OCI-LY1 (cell line): ENCODE measurements at regions not wholly inside any gene's neighbourhood (a gene's known extent, or its start where the extent isn't known, plus 50 kb on each side); places are given as distances from the start of the nearest gene placed in this dataset.
"Not testable (repeated sequence)": the region's sequence is repeated elsewhere in the genome, so short reads cannot be mapped to it uniquely, and the experiment has no call there.

ENCODE experiments used
- H2AFZ ChIP-seq: fragments of 200-600 bp; sonication (generic), shearing (Covaris generic); 2 replicates; pipeline ENCODE4 v1.6.0; 2014; ENCODE audit warnings: antibody characterized with exemption, mild to moderate bottlenecking, low read length
- H3F3A ChIP-seq: fragments of 200-600 bp; sonication (generic), shearing (Covaris generic); 2 replicates; pipeline ENCODE4 v1.6.0; 2014; ENCODE audit warnings: mild to moderate bottlenecking, antibody characterized with exemption, low read length, moderate library complexity; ENCODE audit not compliant: insufficient read depth
- H3K27ac ChIP-seq: fragments of 200-600 bp; sonication (generic); 2 replicates; pipeline ENCODE4 v1.5.1; 2014; ENCODE audit warnings: low read length, mixed run types, mild to moderate bottlenecking, low read depth; ENCODE audit not compliant: poor library complexity, severe bottlenecking
- H3K27me3 ChIP-seq: fragments of 200-600 bp; sonication (generic); 2 replicates; pipeline ENCODE4 v1.6.0; 2014; ENCODE audit warnings: antibody characterized with exemption, mild to moderate bottlenecking, low read length, moderate library complexity; ENCODE audit not compliant: insufficient read depth
- H3K36me3 ChIP-seq: fragments of 200-600 bp; sonication (generic); 2 replicates; pipeline ENCODE4 v1.6.1; 2014; ENCODE audit warnings: mild to moderate bottlenecking, antibody characterized with exemption, low read length, moderate library complexity, mixed read lengths; ENCODE audit not compliant: insufficient read depth
- H3K4me1 ChIP-seq: fragments of 200-600 bp; sonication (generic); 2 replicates; pipeline ENCODE4 v1.5.1; 2014; ENCODE audit warnings: mild to moderate bottlenecking, low read length, moderate library complexity; ENCODE audit not compliant: insufficient read depth, severe bottlenecking
- H3K4me2 ChIP-seq: fragments of 200-600 bp; sonication (generic), shearing (Covaris generic); 2 replicates; pipeline ENCODE4 v1.6.1; 2014; ENCODE audit warnings: low read length
- H3K4me3 ChIP-seq: fragments of 200-600 bp; sonication (generic); 2 replicates; pipeline ENCODE4 v1.5.1; 2014; ENCODE audit warnings: low read length, low read depth, mild to moderate bottlenecking, mixed read lengths; ENCODE audit not compliant: poor library complexity, severe bottlenecking
- H3K79me2 ChIP-seq: fragments of 200-600 bp; shearing (Covaris generic); 2 replicates; pipeline ENCODE4 v1.6.1; 2016; ENCODE audit warnings: mixed run types, low read length, mixed read lengths; ENCODE audit not compliant: insufficient read depth
- H3K9ac ChIP-seq: fragments of 200-600 bp; sonication (generic), shearing (Covaris generic); 2 replicates; pipeline ENCODE4 v1.6.1; 2014; ENCODE audit warnings: mild to moderate bottlenecking, low read length, mixed read lengths
- H3K9me2 ChIP-seq: fragments of 200-600 bp; sonication (generic), shearing (Covaris generic); 2 replicates; pipeline ENCODE4 v1.6.1; 2014; ENCODE audit warnings: low read depth, mild to moderate bottlenecking, low read length, mixed read lengths
- H3K9me3 ChIP-seq: fragments of 200-600 bp; shearing (Covaris generic); 2 replicates; pipeline ENCODE4 v1.6.1; 2014; ENCODE audit warnings: low read length, mixed read lengths
- H4K20me1 ChIP-seq: fragments of 200-600 bp; sonication (generic), shearing (Covaris generic); 2 replicates; pipeline ENCODE4 v1.6.0; 2016; ENCODE audit warnings: mild to moderate bottlenecking, low read length; ENCODE audit not compliant: insufficient read depth
- CTCF ChIP-seq: fragments of 200-600 bp; sonication (generic), shearing (Covaris generic); IDR thresholded peaks from 2 replicates; pipeline ENCODE4 v1.5.1; 2017; ENCODE audit warnings: mild to moderate bottlenecking, antibody characterized with exemption, low read length, moderate library complexity, mixed read lengths
- EZH2 ChIP-seq: fragments of 200-600 bp; sonication (generic), shearing (Covaris generic); IDR thresholded peaks from 2 replicates; pipeline ENCODE4 v1.8.0; 2017; ENCODE audit warnings: borderline replicate concordance, mixed run types, mild to moderate bottlenecking, antibody characterized with exemption, low read length, moderate library complexity, mixed read lengths

GRCh38 chr7:80008039-80008438, 126.6 kb upstream of the GNAI1 start:
- Histone ChIP-seq H2AFZ (no peak overlapping the region), H3F3A (no peaks in the 10 kb centered on the region), H3K27me3 (no peaks in the 10 kb centered on the region), H3K9me2 (no peaks in the 10 kb centered on the region), H3K4me1 (no peaks in the 10 kb centered on the region), H3K4me2 (no peak overlapping the region), H3K4me3 (no peak overlapping the region), H3K79me2 (no peaks in the 10 kb centered on the region), H4K20me1 (no peaks in the 10 kb centered on the region), H3K36me3 (no peaks in the 10 kb centered on the region), H3K9me3 (no peaks in the 10 kb centered on the region), H3K27ac (no peak overlapping the region), H3K9ac (no peak overlapping the region)
- TF ChIP-seq EZH2 (no peak), CTCF (no peak)

- no peaks in the 10 kb centered on the region for H3K79me2 ChIP-seq
- H3K27me3 ChIP-seq = no peaks in the 10 kb centered on the region
- no peaks in the 10 kb centered on the region for H3K4me1 ChIP-seq
- H3K4me2 ChIP-seq = no peak overlapping the region
- no peaks in the 10 kb centered on the region for H3F3A ChIP-seq
- H3K27ac ChIP-seq = no peak overlapping the region
- no peak overlapping the region for H2AFZ ChIP-seq
- no peaks in the 10 kb centered on the region for H4K20me1 ChIP-seq
- no peak overlapping the region for H3K4me3 ChIP-seq
- TF ChIP-seq CTCF (no peak), EZH2 (no peak)
- H3K36me3 ChIP-seq = no peaks in the 10 kb centered on the region
- no peaks in the 10 kb centered on the region for H3K9me3 ChIP-seq
- no peak overlapping the region for H3K9ac ChIP-seq
- no peaks in the 10 kb centered on the region for H3K9me2 ChIP-seq
Observed at GRCh38 chr7:80002865-80003264, 131.8 kb upstream of the GNAI1 start.

GRCh38 chr7:79998363-79998762, 136.3 kb upstream of the GNAI1 start:
- Histone ChIP-seq H3K4me3 (no peak overlapping the region), H2AFZ (no peak overlapping the region), H3K9me3 (no peaks in the 10 kb centered on the region), H4K20me1 (no peaks in the 10 kb centered on the region), H3K36me3 (no peaks in the 10 kb centered on the region), H3K9ac (no peak overlapping the region), H3K27ac (no peak overlapping the region), H3K27me3 (no peaks in the 10 kb centered on the region), H3F3A (no peaks in the 10 kb centered on the region), H3K4me2 (no peak overlapping the region), H3K9me2 (no peaks in the 10 kb centered on the region), H3K4me1 (no peaks in the 10 kb centered on the region), H3K79me2 (no peaks in the 10 kb centered on the region)
- no peak for TF ChIP-seq EZH2

GRCh38 chr7:79997345-79997744, 137.3 kb upstream of the GNAI1 start:
- H3K9me2 ChIP-seq = no peaks in the 10 kb centered on the region
- no peaks in the 10 kb centered on the region for H3K27me3 ChIP-seq
- no peaks in the 10 kb centered on the region for H3K36me3 ChIP-seq
- no peak overlapping the region for H3K4me3 ChIP-seq
- H3K9me3 ChIP-seq = no peaks in the 10 kb centered on the region
- no peaks in the 10 kb centered on the region for H3K4me1 ChIP-seq
- H3F3A ChIP-seq = no peaks in the 10 kb centered on the region
- H3K79me2 ChIP-seq = no peaks in the 10 kb centered on the region
- no peak overlapping the region for H3K27ac ChIP-seq
- TF ChIP-seq EZH2 = no peak
- no peak for TF ChIP-seq CTCF
- no peak overlapping the region for H3K4me2 ChIP-seq
- no peak overlapping the region for H3K9ac ChIP-seq
- no peak overlapping the region for H2AFZ ChIP-seq
- no peaks in the 10 kb centered on the region for H4K20me1 ChIP-seq

- not testable (repeated sequence) for H3K9me2 ChIP-seq, H3K9me3 ChIP-seq, H4K20me1 ChIP-seq
Observed at GRCh38 chr7:79995741-79996140, 138.9 kb upstream of the GNAI1 start.

More at GRCh38 chr7:79995741-79996140, 138.9 kb upstream of the GNAI1 start:
- not testable (repeated sequence) for H3K27ac ChIP-seq, H3K4me3 ChIP-seq, H2AFZ ChIP-seq, H3K4me1 ChIP-seq, H3K79me2 ChIP-seq, H3K9ac ChIP-seq, H3K4me2 ChIP-seq, H3F3A ChIP-seq, H3K36me3 ChIP-seq, H3K27me3 ChIP-seq
